Loucy (cell line): ENCODE measurements at regions not wholly inside any gene's neighbourhood (a gene's known extent, or its start where the extent isn't known, plus 50 kb on each side); places are given as distances from the start of the nearest gene placed in this dataset.

Experiments used
- EZH2phosphoT487 ChIP-seq: fragments of 200-600 bp; IDR thresholded peaks from 2 replicates; pipeline ENCODE4 v1.6.1; 2018; ENCODE audit warnings: antibody characterized with exemption, mild to moderate bottlenecking, moderate library complexity, borderline replicate concordance
- TF ChIP-seq, protein P1 (sequence below): fragments of 200-600 bp; sonication (generic); conservative IDR thresholded peaks from 2 replicates; pipeline ENCODE4 v1.5.1; 2014; ENCODE audit warnings: mild to moderate bottlenecking, antibody characterized with exemption, low read length

DNA sequence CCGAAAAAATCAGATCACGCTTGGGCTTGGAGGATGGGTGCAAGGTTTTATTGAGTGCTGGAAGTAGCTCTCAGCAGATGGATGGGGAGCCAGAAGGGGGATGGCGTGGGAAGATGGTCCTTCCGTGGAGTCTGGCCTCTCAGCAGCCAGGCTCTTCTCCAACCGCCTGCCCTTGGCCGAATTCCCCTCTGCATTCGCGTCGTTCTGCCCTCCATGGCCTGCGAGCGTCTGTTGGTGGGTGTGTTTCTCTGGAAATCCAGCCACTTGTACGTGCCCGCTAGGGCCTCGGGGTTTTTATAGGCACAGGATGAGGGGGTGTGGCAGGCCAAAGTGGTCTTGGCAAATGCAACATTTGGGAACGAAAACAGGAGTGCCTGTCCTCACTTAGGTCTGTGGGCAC lies 815.2 kb downstream of the TSN start:
- no peak for TF ChIP-seq EZH2phosphoT487
- TF ChIP-seq, protein P1, sequence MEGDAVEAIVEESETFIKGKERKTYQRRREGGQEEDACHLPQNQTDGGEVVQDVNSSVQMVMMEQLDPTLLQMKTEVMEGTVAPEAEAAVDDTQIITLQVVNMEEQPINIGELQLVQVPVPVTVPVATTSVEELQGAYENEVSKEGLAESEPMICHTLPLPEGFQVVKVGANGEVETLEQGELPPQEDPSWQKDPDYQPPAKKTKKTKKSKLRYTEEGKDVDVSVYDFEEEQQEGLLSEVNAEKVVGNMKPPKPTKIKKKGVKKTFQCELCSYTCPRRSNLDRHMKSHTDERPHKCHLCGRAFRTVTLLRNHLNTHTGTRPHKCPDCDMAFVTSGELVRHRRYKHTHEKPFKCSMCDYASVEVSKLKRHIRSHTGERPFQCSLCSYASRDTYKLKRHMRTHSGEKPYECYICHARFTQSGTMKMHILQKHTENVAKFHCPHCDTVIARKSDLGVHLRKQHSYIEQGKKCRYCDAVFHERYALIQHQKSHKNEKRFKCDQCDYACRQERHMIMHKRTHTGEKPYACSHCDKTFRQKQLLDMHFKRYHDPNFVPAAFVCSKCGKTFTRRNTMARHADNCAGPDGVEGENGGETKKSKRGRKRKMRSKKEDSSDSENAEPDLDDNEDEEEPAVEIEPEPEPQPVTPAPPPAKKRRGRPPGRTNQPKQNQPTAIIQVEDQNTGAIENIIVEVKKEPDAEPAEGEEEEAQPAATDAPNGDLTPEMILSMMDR: no peak
